Peyer's patch (tissue), 4 donors: ENCODE measurements at regions not wholly inside any gene's neighbourhood (a gene's known extent, or its start where the extent isn't known, plus 50 kb on each side); places are given as distances from the start of the nearest gene placed in this dataset.
A peak's percentile ranks its signal among the peaks of the same experiment; 100 is the strongest.

ENCODE experiments used
- DNase-seq, 3 donors: peaks; one replicate each; pipeline ENCODE4 v3.0.0-alpha.2; 2017 to 2019
- H3K27ac ChIP-seq, 4 donors: fragments of 200-600 bp; sonication (generic); one replicate each; pipeline ENCODE4 v1.5.1; 2016 to 2019
- H3K27me3 ChIP-seq, 2 donors: fragments of 200-600 bp; sonication (generic); one replicate each; pipeline ENCODE4 v1.5.1; 2019
- H3K36me3 ChIP-seq, 3 donors: fragments of 200-600 bp; sonication (generic); one replicate each; pipeline ENCODE4 v1.5.1; 2016 to 2019
- H3K4me1 ChIP-seq, 4 donors: fragments of 200-600 bp; sonication (generic); one replicate each; pipeline ENCODE4 v1.5.1; 2016 to 2019
- H3K4me3 ChIP-seq, 4 donors: fragments of 200-600 bp; sonication (generic); 1 replicate in 3 of 4; 2 replicates in 1 of 4; pipeline ENCODE4 v1.5.1; 2016 to 2019; ENCODE audit warnings: mild to moderate bottlenecking in 1 of 4
- H3K9me3 ChIP-seq, 4 donors: fragments of 200-600 bp; sonication (generic); one replicate each; pipeline ENCODE4 v1.5.1; 2016 to 2019; ENCODE audit warnings: mild to moderate bottlenecking in 1 of 4
- CTCF ChIP-seq, 6 experiments: fragments of 450-650 bp in 4 of 6; fragments of 200-600 bp in 2 of 6; sonication (generic) in 1 of 6; IDR thresholded peaks; one replicate each; pipeline ENCODE4 v1.5.1; 2017 to 2019; ENCODE audit warnings: antibody characterized with exemption in 6 of 6, mild to moderate bottlenecking in 3 of 6, moderate library complexity in 1 of 6
- POLR2A ChIP-seq, 2 donors: fragments of 450-650 bp; IDR thresholded peaks; one replicate each; pipeline ENCODE4 v1.5.1; 2017; ENCODE audit warnings: antibody characterized with exemption in 2 of 2, mild to moderate bottlenecking in 2 of 2, moderate library complexity in 2 of 2
- small RNA-seq, 2 donors: library from RNA; depleted of rRNA; stranded (forward); fragments of <200 nt; gene quantifications; one replicate each; pipeline ENCODE3, GENCODE V24; 2016

DNA sequence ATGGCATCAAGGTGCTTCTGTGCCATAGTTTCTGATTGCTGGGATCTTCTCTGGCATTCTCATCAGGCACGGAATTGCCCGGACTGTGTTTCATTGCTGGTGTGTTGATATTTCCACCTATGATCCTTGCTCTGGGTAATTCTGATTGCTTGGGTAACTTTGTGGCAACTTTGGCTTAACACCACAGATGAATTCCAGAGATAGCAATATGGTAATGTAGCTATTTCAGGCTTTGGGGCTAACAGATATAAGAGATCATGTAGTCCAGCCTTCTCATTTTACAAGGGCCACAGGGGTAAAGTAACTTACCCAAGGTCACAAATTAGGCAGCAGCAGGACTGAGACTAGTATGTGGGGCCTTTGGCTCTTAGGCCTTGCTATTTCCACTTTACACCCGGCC, 53.9 kb upstream of the PLPP4 start:
- H3K4me3 ChIP-seq: no peak overlapping the region
- H3K36me3 ChIP-seq: no peaks in the 10 kb centered on the region

DNA sequence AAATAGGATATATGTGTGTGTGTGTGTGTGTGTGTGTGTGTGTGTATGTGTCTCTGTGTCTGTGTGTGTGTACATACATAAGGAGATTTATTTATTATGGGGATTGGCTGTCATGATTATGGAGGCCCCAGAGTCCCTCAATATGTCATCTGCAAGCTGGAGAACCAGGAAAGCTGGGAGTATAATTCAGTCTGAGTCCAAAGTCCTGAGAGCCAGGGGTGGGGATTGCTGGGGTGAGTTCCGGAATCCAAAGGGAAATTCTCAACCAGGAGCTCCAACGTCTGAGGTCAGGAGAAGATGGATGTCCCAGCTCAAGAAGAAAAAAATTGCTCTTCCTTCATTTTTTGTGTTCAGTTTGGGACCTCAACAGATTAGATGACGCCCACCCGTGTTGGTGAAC, 50.7 kb upstream of the PLPP4 start:
- Histone ChIP-seq H3K4me1 (no peaks in the 10 kb centered on the region), H3K27me3 (no peaks in the 10 kb centered on the region), H3K27ac (no peak overlapping the region), H3K36me3 (no peaks in the 10 kb centered on the region), H3K9me3 (no peaks in the 10 kb centered on the region), H3K4me3 (no peak overlapping the region)
- no peak for TF ChIP-seq CTCF (IDR thresholded peaks at IDR 0.05)
- TF ChIP-seq POLR2A (IDR thresholded peaks at IDR 0.05): no peak
- DNase-seq: peak in 1 of 3 donors; percentile 54

More for the DNA sequence above, 53.9 kb upstream of the PLPP4 start:
- Histone ChIP-seq H3K9me3 (no peaks in the 10 kb centered on the region), H3K27me3 (no peaks in the 10 kb centered on the region), H3K27ac (no peak overlapping the region), H3K4me1 (no peaks in the 10 kb centered on the region)
- DNase-seq: no peak
- TF ChIP-seq POLR2A (IDR thresholded peaks at IDR 0.05) (no peak), CTCF (IDR thresholded peaks at IDR 0.05) (no peak)

Small RNA genes in the stretch of these regions (small RNA-seq; reads per million reads assigned to genes)
- gene AL355298.1: 0 reads per million in 2 donors
